GM19455 (cell line): ENCODE measurements at regions not wholly inside any gene's neighbourhood (a gene's known extent, or its start where the extent isn't known, plus 50 kb on each side); places are given as distances from the start of the nearest gene placed in this dataset.
"Not testable (repeated sequence)": the region's sequence is repeated elsewhere in the genome, so short reads cannot be mapped to it uniquely, and the experiment has no call there.

Experiments
- ATAC-seq: cut with Tn5 transposase; IDR thresholded peaks from one replicate; pipeline ENCODE4 v1.9.1; 2021; ENCODE audit not compliant: unreplicated experiment

GRCh38 chr2:147000151-147000550 lies 844.7 kb upstream of the ACVR2A start:
- ATAC-seq: not testable (repeated sequence)

DNA sequence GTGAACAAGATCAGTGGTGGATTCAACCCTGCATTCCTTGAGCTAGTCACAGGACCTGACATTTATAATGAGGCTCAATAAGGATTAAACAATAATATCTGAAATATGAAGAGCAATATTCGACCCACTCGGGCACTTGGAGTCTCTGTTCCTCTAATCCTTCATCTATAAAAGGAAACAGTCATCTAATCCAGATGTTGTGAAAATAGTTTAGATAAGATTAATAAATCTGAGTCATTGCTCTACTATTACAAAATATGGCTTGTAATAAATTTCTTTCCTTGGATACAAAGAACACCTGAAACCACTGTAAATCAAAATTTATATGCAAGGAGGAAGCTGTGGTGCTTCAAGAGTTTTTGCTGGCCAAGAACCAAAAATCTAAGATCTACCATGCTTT lies 846.9 kb upstream of the ACVR2A start:
- no peak for ATAC-seq

- no peak for ATAC-seq
Observed at GRCh38 chr2:146997488-146997887, 847.3 kb upstream of the ACVR2A start.

- ATAC-seq: no peak
Observed at GRCh38 chr2:146994246-146994645, 850.6 kb upstream of the ACVR2A start.

- ATAC-seq: no peak
Observed at GRCh38 chr2:146992466-146992865, 852.4 kb upstream of the ACVR2A start.

GRCh38 chr2:146992057-146992456 lies 852.8 kb upstream of the ACVR2A start:
- no peak for ATAC-seq

GRCh38 chr2:146990311-146991054 lies 854.3 kb upstream of the ACVR2A start:
- ATAC-seq: no peak

- ATAC-seq: no peak
Observed at GRCh38 chr2:146989741-146990140, 855.1 kb upstream of the ACVR2A start.

DNA sequence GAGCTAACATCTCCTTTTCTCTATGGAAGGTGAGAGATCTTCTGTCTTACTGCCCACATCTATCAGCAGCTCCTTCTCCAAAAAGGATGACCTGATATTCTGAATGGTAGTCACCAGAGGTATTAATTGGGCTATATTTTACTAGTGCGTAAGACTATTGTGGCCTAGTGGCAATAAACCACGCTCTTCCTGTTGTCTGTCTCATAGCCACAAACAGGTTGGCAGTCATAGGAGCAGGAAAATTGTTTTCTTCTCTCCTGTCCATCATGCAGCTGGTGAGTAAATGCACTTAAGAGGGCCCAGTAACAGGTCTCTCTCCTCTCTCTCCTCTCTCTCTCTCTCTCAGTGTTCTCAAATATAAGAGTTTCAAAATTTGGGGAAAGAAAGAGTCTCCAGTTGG lies 856.8 kb upstream of the ACVR2A start:
- no peak for ATAC-seq

GRCh38 chr2:146986161-146986560 lies 858.7 kb upstream of the ACVR2A start:
- ATAC-seq: no peak

DNA sequence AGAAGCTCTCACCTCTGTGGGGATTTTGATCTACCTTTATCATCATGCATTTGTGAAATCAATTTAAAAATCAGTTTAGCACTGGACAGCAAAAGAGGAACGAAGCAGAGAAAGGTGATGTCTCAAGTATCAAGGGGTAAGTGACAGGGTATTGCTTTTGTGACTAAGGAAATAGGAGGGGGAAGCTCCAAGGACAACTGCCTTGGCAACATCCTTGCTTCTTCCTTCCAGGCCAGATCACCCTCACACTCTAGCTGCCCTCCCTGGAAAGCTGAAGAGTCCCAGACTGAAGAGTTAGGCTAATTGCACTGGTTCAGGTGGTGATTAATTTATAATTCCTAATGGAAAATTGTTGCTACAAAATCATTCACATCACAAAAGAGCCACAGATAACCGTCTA lies 859.1 kb upstream of the ACVR2A start:
- no peak for ATAC-seq

GRCh38 chr2:146984014-146984413 lies 860.8 kb upstream of the ACVR2A start:
- ATAC-seq: no peak

DNA sequence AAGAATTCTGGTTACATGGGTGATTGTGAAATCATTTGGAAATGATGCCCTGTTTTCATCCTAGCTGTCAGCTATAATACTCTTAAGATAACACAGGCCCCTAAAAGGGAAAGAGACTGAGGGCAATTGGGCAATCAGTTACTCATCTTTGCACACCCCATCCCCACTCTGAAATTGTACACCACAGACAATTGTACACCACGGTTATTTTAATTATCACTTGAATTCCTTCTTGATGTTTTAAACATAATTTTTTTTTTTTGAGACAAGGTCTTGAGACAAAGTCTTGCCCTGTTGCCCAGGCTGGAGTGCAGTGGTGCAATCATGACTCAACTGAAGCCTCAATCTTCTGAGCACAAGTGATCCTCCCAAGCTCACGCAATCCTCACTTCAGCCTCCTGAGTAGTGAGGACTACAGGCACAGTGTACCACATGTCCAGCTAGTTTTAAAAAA lies 862.4 kb upstream of the ACVR2A start:
- ATAC-seq: no peak

GRCh38 chr2:146981921-146982320 lies 862.9 kb upstream of the ACVR2A start:
- ATAC-seq: no peak

DNA sequence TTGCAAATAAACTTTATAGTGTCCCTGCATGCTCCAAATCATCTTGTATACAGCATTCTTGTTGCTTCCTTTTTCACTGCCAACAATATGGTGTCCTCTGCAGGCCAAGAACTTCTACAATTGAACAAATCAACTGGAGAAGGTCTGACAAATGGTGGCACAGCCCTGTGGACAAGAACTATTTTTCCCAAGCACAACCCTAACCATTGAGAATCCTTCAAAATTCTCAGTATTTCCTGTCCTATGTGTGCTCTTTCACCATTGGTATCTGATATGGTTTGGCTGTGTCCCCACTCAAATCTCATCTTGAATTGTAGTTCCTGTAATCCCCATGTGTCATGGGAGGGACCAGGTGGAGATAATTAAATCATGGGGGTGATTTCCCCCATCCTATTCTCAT lies 865.1 kb upstream of the ACVR2A start:
- no peak for ATAC-seq

DNA sequence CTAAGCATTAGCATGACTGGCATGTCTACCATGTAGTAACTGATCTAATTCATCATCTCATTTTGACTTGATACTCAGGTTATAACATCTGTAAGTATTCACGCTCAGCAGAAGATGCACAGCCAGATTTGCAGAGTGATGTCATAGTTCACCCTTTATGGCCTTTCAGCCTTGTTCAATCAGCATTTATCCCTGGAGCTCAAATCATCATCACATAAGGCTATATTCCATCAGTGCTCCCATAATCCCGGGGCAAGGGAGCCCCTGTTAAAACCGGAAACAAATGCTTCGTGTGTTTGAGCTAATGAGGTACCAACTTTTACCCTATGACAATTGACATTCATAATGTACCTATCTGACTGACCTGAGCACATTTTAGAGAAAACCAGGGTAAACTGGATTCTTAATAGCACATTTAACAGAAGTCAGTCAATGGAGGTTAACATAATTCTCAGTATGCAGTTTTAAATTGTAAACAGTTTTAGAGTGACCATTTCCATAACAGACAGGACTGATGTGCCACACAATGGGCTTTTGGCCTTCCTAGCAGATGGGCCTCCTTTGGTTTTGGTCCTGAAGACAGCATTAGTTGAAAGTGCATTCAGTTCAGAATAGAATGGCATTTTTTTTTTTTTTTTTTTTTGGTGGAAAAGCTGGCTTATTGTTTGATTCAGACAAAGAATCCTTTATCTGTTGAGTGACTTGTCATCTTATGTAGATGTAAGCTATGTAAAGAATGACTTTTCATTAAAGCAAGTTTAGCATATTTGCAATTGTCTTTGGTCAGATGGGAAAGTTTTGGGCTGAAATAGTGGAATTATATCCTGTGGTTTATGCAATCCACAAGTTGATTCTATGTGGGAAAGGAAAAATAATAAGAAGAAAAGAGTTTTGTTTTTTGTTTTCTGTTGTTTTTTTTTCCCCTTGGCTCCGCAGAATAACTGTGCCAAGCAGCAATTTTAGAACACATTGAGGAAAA lies 866.0 kb upstream of the ACVR2A start:
- no peak for ATAC-seq

DNA sequence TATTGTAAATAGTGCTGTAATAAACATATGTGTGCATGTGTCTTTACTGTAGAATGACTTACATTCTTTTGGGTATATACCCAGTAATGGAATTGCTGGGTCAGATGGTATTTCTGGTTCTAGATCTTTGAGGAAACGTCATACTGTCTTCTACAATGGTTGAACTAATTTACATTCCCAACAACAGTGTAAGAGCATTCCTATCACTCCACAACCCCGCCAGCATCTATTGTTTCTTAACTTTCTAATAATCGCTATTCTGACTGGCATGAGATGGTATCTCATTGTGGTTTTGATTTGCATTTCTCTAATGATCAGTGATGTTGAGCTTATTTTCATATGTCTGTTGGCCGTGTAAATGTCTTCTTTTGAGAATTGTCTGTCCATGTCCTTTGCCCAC lies 873.8 kb upstream of the ACVR2A start:
- ATAC-seq: not testable (repeated sequence)

GRCh38 chr2:146969703-146970102 lies 875.1 kb upstream of the ACVR2A start:
- not testable (repeated sequence) for ATAC-seq

DNA sequence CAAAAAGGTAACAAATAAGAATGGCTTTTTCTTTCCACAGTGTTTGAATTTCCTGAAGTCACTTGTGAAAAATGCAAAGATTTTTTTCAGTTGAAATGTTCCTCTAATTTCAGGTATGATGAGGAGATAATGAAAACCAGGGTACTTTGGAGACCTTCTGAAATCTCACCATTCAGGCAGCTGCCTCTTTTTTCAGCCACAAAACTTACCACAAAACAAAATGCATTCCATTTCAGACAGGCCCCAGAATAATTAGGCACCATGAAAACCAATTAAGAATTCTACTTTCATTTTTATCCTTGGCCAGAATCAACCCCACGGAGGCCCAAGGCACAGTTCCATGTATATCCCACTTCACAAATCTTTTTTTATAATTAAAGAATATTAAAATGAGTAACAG lies 880.3 kb upstream of the ACVR2A start:
- no peak for ATAC-seq

- ATAC-seq: no peak
Observed at GRCh38 chr2:146954544-146954943, 890.3 kb upstream of the ACVR2A start.

GRCh38 chr2:146952696-146953095 lies 892.1 kb upstream of the ACVR2A start:
- ATAC-seq: no peak

DNA sequence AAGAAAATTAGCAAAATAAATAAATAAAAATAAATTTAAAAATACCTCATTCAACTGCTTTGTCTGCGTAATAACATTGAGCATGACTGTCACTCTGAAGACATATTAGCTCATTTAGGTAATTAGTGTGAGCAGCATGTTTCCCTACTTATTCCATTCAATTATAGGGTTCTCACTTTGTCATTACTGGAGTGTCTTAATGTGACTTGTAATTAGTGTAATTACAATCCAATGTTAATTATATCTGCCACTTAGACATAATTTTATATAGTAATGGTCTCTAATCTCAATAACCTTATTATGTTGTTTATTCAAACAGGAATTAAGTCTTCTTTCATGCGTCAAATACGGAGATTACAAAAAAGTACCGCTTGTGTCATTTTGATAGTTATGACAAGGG lies 893.9 kb upstream of the ACVR2A start:
- ATAC-seq: no peak
